ENCODE measurements at regions not wholly inside any gene's neighbourhood (a gene's known extent, or its start where the extent isn't known, plus 50 kb on each side); places are given as distances from the start of the nearest gene placed in this dataset.

DNA sequence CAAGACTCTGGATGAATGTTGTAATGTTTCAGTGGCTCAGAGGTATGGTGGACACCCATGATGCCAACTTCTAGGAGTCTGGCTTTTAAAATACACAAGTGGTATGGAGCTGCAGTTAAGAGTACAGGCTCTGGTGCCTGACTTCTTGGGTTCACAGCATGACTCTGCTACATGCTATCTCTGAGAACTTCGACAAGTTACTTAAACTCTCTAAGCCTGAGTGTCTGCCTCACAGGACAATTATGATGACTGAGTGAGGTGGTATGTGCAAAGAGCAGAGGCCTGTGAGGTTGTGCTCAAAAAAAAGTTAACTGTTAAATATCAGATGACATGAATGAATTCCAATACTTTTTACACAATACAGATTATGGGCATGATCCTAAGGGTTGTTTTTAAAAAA lies 90.9 kb upstream of the SRD5A3 start:
- Histone ChIP-seq H3K9me3 (no peaks in the 10 kb centered on the region), H3K4me1 (no peaks in the 10 kb centered on the region), H3K27me3 (no peaks in the 10 kb centered on the region), H3K27ac (no peak overlapping the region), H3K4me3 (no peak overlapping the region), H3K36me3 (replicated peaks in 1 of 2; ENCODE audit: insufficient read depth in 1 of 2, low read depth in 2 of 2) (no peaks in the 10 kb centered on the region)
- ATAC-seq (no peak), DNase-seq (no peak)
- WGBS, 2 donors = 26 to 53% methylated on average over 1 of the region's 1 CpG
- TF ChIP-seq CTCF (IDR thresholded peaks at IDR 0.05) (no peak), POLR2A (IDR thresholded peaks at IDR 0.05) (no peak)
- intact Hi-C loops (cut with DNase I) = no loop called here

DNA sequence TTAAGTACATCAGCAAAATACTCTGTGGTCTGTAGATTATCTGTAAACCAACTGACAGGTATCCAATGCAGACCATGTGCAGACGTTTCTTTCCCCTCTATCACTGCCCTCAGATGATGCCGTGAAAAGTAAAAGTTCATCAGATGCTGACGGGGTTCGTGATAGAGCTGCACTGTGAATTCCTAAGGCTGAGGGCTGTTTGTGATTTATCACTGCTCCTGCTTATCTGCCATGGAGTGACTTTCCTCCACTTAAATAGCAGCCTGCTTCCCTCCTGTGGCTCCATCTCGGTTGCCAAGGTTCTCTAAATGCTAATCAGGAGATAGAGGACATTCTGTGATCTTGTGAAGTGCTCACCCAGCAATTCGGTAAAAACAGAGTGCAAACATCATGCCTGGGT lies 89.3 kb upstream of the SRD5A3 start:
- DNase-seq (no peak), ATAC-seq (no peak)
- Histone ChIP-seq H3K9me3 (no peaks in the 10 kb centered on the region), H3K4me1 (no peaks in the 10 kb centered on the region), H3K27me3 (no peaks in the 10 kb centered on the region), H3K27ac (no peak overlapping the region), H3K36me3 (replicated peaks in 1 of 2; ENCODE audit: insufficient read depth in 1 of 2, low read depth in 2 of 2) (no peaks in the 10 kb centered on the region), H3K4me3 (no peak overlapping the region)
- intact Hi-C loops (cut with DNase I) = no loop called here
- 10 to 12% methylated on average over 6 of the region's 6 CpGs for WGBS, 2 donors
- TF ChIP-seq CTCF (IDR thresholded peaks at IDR 0.05) (no peak), POLR2A (IDR thresholded peaks at IDR 0.05) (no peak)

DNA sequence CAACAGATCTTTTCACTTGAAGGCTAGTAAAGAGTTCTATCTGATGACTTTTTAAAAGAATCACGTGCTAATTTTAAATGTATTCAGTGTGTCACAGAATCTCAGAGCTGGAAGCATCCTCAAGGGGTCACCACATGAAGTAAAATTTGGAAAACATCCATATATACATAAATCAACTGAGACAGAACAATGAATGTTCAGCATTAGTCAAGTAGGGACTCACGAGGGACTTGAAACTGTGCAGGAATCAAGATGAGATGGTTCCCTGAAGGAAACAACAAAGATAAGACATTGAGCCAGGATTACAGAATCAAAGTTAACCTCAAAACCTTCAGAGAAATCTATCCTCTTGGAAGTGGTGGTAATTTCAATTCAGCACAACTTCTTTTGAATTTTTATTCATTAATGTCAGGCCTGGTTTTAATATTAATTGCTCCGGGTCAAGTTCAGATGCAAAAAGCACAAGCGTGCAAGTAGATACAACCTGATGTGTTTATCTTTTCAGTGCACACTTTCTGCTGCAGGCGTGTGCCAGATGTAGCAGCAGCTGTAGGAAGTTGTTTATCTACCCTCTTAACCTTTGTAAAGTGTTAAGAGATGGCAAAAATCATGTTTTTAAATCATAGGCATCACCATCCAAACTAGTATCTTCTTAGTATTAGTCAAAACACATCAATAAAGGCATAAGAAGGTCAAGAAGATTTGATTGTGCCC lies 87.7 kb upstream of the SRD5A3 start:
- Histone ChIP-seq H3K4me1 (no peaks in the 10 kb centered on the region), H3K36me3 (replicated peaks in 1 of 2; ENCODE audit: insufficient read depth in 1 of 2, low read depth in 2 of 2) (no peaks in the 10 kb centered on the region), H3K27me3 (no peaks in the 10 kb centered on the region), H3K9me3 (no peaks in the 10 kb centered on the region), H3K4me3 (no peak overlapping the region), H3K27ac (no peak overlapping the region)
- ATAC-seq (no peak), DNase-seq (no peak)
- WGBS, 2 donors = 39 to 40% methylated on average over 5 of the region's 5 CpGs
- TF ChIP-seq CTCF (IDR thresholded peaks at IDR 0.05) (no peak), POLR2A (IDR thresholded peaks at IDR 0.05) (no peak)
- intact Hi-C loops (cut with DNase I) = no loop called here

DNA sequence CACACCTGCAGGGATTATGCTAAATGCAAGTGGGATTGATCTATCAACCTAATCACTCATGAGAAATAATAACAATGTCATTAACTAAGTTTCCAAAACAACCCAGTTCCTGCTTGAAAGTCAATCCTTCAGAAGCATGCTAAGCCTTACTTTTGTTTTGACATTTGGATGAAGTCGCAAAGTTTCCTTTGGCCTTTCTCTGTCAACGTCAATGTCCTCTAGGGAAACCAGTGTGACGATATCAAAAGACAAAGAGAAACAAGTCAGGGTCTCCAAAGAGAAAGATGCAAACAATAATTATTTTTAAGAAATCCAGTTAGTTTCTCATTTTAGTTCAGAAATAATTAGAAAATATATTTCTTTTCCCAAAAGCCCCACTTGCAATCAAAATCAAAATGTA lies 86.7 kb upstream of the SRD5A3 start:
- Histone ChIP-seq H3K27ac (no peak overlapping the region), H3K9me3 (no peaks in the 10 kb centered on the region), H3K36me3 (replicated peaks in 1 of 2; ENCODE audit: insufficient read depth in 1 of 2, low read depth in 2 of 2) (no peaks in the 10 kb centered on the region), H3K27me3 (no peaks in the 10 kb centered on the region), H3K4me1 (no peaks in the 10 kb centered on the region), H3K4me3 (no peak overlapping the region)
- TF ChIP-seq CTCF (IDR thresholded peaks at IDR 0.05) (no peak), POLR2A (IDR thresholded peaks at IDR 0.05) (no peak)
- ATAC-seq (no peak), DNase-seq (no peak)
- intact Hi-C loops (cut with DNase I) = no loop called here
- WGBS, 2 donors = 48 to 62% methylated on average over 3 of the region's 3 CpGs

DNA sequence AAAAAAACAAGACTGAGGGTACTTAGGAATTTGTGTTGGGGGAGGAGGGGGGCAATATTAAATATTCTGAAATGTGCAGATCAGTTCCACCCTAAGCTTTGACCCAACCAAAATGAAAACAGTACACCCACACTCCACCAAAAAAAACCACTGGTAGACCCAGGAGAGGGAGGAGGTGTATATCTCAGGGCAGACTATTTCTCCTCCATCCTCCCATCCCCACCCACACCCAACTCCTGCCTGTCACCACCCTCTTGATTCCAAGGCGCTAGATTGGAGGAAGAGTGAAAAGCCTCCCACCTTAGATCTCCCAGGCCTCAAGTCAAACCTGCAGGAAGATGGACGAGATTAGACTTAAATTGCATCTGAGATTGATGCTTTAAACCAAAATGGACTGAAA lies 76.6 kb upstream of the SRD5A3 start:
- ATAC-seq (no peak), DNase-seq (no peak)
- Histone ChIP-seq H3K27ac (no peak overlapping the region), H3K36me3 (replicated peaks in 1 of 2; ENCODE audit: insufficient read depth in 1 of 2, low read depth in 2 of 2) (no peaks in the 10 kb centered on the region), H3K9me3 (no peaks in the 10 kb centered on the region), H3K4me3 (no peak overlapping the region), H3K4me1 (no peaks in the 10 kb centered on the region), H3K27me3 (no peaks in the 10 kb centered on the region)
- TF ChIP-seq POLR2A (IDR thresholded peaks at IDR 0.05) (no peak), CTCF (IDR thresholded peaks at IDR 0.05) (no peak)
- WGBS, 2 donors = 38 to 56% methylated on average over 2 of the region's 2 CpGs
- intact Hi-C loops (cut with DNase I) = no loop called here

Measured in body of pancreas (tissue), 4 donors.